GM21737 (cell line): ENCODE measurements at regions not wholly inside any gene's neighbourhood (a gene's known extent, or its start where the extent isn't known, plus 50 kb on each side); places are given as distances from the start of the nearest gene placed in this dataset.

Experiments used
- ATAC-seq: cut with Tn5 transposase; IDR thresholded peaks from one replicate; pipeline ENCODE4 v1.9.1; 2021; ENCODE audit warnings: mild to moderate bottlenecking, moderate library complexity; ENCODE audit not compliant: unreplicated experiment

DNA sequence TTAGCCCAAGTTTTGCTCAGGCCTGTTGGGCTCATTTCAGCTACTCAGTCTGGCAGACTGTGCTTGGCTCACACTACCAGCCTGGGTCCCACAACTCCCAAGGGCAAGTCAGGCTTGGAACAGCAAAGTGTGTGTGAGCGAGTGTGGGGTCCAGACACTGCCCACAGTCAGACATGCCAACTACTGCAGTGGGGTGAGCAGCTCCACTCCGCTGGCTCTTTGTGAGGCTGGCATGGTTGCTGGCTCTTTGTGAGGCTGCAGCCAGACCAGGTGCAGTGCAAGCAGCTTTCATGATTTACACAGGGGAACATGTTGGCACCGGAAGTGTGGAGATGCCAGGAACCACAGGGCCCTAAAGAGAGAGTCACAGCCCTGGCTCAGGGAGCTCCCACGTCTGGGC is 606.7 kb upstream of the FAM174A start:
- ATAC-seq, result no peak

GRCh38 chr5:99926463-99926862 is 608.7 kb upstream of the FAM174A start:
- peak; percentile 59 for ATAC-seq

DNA sequence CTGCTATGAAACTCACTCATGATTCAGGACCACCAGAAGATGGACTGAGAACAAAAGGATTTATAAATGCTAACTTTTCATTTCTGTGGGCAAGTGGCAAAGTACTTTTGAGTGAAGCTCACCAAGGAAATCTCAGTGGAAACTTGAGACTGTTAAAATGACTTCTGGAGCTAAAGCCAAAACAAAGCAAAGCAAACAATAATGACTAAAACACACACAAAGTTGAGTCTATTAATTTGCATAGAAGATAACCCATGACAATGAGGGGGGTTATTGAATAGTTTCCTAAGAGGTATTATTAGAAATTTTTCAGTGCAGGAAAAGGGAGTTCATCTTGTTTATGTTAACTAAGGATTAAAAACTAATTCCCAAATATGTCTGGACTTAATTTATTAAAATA is 612.8 kb upstream of the FAM174A start:
- no peak for ATAC-seq

- ATAC-seq, result no peak
Measured at GRCh38 chr5:99911971-99912370, 623.2 kb upstream of the FAM174A start.

DNA sequence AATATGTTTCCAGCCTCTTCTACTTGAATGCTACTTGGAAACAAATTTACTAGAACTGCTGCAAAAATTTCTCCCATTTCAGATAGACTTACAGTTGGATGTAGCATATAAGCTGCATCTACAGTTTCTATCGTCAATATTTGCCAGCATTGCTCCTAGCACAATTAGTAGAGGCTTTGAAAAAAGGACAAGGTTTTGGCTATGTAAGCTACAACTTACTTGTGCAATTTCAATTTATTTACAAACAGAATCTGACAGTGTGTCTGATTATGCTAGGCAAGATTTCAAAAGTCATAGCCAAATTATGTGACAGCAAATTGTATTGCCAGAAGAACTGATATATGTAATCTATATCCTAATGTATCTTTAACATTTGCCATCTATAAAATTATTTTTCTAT is 628.4 kb upstream of the FAM174A start:
- ATAC-seq, result no peak

- no peak for ATAC-seq
Measured at GRCh38 chr5:99901972-99902371, 633.2 kb upstream of the FAM174A start.

GRCh38 chr5:99900302-99900852 is 634.8 kb upstream of the FAM174A start:
- ATAC-seq, result no peak

DNA sequence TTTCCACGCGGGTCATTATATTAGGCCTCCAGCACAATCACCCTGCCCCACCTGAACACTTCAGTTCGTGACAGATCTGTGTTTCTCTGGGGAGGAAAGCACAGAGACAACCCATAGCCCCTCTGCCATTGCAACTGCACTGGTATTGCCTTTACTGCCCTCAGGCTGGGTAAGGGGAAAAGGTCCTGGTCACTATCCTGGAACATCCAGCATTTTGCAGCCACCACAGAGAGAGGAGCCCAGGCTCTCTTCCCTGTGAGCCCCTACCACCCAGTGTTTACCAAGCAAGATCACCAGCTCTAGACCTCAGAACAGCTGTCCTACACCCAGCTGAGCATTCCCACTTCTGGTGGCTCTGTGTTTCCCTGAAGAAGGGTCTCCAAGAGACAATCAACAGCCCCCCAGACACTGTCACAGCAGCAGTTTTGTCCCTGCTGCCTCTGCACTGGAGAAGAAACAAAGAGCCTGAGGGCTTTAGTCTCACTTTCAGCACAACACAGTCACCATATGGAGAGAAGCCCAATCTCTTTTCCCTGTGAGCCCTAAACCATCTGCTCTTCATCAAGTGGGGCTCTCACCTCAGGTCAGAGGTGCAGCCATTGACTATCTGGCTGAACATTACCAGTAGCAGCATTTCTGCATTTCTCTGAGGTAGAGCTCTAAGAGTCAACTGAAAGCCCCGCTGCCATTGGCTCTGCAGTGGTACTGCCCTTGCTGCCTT is 655.2 kb upstream of the FAM174A start:
- no peak for ATAC-seq

DNA sequence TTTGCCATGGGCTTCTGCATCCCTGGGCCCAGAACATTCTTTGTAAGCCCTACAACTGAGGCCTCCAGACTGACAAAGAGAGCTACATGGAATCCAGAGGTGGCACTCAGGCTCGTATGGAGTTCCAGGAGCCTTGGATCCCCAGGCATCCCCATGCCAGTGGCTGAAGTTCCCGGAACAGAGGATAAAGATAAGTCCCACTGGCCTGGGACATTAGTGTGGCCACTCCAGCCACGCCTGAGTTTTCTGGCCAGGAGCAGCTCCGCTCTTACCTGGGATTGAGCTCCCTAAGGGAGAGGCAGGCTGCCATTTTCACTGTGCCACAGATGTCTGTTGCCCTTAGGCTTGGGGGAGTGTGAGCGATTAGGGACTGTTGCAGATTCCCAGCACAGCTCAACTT is 656.3 kb upstream of the FAM174A start:
- ATAC-seq, result no peak

DNA sequence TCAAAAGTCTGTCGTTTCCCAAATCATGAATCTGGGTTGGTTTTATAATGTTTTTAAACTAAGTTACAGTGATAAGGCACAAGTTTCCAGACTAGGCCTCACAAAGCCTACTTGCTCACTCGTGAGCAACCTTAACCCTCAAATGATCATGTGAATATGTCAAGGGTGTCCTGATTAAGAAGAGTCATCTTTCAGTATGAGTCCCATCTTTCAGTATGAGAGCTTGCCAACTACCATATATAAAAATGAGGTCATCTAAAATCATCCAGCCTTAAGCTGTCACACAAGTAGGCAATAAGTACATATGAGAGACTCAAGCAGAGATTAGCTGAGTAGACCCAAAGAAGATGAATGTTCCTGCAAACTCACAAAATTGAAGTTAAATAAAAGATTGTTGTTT is 668.4 kb upstream of the FAM174A start:
- ATAC-seq, result peak; percentile 79

GRCh38 chr5:99865159-99865558 is 670.0 kb upstream of the FAM174A start:
- ATAC-seq, result no peak

GRCh38 chr5:99835791-99836190 is 699.4 kb upstream of the FAM174A start:
- no peak for ATAC-seq

DNA sequence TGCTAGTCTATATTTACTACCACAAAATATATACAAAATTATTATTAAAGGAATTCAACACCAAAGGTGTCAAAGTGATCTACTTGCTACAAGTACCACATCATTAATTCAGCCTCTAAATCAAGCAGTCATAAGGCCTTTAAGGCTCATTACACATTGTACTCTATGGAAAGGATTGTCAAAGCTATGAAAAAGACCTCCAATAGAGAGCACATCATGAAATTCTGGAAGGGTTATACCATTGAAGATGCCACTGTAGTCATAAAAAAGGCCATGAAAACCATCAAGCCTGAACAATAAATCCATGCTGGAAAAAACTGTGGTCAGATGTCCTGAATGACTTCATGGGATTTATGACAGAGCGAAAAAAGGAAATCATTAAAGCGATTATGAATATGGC is 708.0 kb upstream of the FAM174A start:
- ATAC-seq, result no peak

DNA sequence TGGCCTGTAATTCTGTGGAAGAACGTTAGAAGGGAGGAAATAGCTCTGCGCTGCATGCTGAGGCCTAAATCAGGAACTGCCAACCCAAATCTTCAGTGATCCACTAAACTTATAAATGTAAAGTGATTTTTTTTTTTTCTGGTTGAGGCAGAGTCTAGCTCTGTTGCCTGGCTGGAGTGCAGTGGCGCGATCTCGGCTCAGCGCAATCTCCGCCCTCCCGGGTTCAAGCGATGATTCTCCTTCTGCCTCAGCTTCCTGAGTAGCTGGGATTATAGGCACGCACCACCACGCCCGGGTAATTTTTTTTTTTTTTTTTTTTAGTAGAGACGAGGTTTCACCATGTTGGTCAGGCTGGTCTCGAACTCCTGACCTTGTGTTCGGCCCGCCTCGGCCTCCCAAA is 717.4 kb upstream of the FAM174A start:
- no peak for ATAC-seq

DNA sequence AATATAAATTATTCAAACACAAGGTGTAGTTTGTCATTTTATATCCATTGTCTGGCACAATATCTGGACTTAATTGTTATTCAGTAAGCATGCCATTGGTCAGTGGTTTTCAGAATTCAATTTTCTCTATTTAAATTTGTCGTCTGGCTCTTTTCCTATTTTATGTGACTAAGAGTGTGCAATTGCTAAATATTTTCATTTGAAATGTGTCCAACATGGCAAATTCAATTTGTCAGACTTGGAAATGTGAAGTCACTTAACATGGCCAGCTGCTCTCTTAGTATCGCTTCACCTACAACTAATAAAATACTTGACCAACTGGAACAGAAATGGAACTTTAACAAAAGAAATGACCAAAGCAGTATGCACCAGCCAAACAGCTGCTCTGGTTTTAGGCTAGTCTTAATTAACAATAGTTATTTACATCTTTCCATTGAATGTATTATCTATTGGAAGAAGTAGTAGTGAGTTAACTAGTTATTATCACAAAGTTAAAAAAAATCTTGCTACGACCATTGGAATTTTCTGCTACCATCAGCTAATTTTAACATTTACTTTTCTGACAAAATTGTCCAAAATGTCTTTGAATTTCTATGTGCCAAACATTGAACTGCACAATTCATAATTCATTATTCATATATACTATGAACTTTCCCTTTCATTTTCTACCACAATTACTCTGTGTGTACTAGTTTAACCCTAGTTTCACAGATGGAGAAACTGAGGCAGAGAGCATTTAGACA is 720.7 kb upstream of the FAM174A start:
- ATAC-seq, result no peak

DNA sequence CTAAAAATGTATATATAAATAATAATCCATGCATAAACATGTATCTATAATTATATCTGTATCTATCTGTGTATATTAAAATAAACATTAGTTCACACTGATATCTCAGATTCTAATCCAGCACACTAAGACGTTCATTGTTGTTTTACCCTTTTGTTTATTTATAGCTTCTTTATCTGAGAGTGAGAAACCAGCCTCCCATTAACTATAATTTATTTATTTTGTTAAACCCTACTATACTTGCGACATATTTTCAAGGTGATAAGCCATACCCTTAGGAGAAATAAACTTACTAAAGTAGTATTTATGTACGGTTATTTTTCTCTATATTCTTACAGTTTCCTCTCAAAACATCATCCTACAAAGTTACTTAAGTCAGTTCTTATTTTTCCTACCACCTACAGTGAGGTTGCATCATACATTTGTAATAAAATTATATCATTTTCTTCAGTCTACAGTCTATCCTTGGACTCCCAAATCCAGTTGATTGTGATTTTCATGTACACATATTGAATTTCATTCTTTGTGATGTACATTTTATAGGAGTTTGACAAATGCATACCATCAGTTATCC is 726.4 kb upstream of the FAM174A start:
- ATAC-seq, result no peak

DNA sequence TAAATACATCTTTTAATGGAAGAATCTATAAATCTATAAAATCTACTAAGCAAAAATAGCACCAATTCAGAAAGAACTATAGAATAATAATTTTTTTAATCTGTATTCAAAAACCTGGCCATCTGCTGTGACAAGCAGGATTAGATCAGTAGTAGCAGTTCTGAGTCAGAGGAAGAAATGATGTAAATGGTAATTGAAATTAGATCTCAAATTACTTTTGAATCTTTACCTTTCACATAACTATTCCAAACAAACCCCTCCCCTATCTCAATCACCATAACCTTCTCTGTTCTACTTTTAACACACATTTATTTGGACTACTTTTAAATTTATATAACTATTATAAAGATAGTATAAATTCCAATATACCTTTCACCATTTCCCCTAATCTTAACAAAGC is 727.8 kb upstream of the FAM174A start:
- no peak for ATAC-seq

DNA sequence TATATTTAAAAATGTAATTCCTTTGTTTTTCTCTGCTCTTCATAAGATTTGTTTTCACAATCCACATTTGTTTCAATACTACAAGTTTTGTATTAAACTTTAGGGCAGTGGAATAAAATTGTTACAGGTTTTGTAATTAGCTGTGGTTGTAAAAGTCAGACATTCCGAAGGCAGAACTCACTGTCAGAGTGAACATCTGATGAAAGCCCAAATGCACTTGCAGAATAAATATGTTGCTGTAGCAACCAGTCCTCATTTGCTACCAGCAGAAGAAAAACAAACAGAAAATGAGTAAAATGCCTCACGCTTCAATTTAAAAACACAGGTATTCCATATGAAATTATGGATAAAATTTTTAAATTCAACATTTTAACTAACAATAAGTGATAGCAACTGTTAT is 740.1 kb upstream of the FAM174A start:
- ATAC-seq, result no peak

DNA sequence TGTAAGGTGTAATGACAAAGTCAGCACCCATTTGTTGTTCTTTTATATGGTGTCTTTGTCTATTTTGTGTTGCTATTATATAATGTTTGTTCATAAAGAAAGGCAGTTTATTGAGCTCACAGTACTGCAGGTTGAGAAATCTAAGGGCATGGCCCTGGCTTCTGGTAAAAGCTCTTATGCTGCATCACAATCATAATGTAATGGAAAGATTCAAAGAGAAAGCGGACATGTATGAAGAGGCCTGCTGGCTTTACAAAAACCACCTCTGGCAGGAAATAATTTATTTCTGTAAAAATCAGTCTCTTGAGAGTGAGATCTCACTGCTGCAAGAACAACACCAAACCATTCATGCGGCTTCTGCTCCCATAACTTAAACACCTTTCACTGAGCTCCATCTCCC is 746.7 kb upstream of the FAM174A start:
- no peak for ATAC-seq

DNA sequence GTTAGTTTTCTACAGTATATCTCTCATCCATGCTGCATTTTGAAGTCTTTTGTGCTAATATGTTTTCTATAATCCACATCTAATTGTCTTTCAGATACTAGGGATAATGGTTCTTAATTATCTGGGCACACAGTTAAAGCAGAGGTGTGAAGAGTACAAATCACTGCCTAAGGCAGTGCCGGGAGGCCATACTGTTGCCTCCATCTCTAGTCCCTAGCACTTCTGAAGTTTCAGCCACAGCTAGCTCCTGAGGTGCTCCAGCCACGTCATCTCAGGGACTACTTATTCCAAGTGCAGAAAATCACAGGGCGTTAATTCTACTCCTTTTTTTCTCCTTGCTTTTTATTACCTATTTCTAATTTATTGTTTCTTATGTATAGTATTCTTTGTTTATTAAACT is 760.0 kb upstream of the FAM174A start:
- no peak for ATAC-seq

DNA sequence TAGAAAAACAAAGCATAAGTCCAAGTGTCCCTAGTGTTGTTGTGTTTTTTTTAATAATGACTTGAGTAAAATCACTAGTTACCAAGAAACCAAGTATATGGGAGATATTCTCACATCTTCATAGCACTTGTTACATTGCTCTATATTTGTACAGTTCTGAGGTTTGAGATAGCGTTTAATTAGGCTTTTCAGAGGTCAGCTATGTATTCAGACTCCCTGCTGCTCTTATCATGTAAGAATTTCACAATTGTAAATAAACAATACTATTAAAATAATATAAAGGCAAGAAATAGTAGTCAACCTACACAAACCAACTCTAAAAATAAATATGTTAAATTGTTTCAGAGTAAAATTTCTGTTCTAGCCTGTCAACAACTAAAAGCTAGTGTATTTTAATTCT is 761.9 kb upstream of the FAM174A start:
- no peak for ATAC-seq

- no peak for ATAC-seq
Measured at GRCh38 chr5:99771296-99771695, 763.9 kb upstream of the FAM174A start.
